ENCODE measurements at regions not wholly inside any gene's neighbourhood (a gene's known extent, or its start where the extent isn't known, plus 50 kb on each side); places are given as distances from the start of the nearest gene placed in this dataset.

DNA sequence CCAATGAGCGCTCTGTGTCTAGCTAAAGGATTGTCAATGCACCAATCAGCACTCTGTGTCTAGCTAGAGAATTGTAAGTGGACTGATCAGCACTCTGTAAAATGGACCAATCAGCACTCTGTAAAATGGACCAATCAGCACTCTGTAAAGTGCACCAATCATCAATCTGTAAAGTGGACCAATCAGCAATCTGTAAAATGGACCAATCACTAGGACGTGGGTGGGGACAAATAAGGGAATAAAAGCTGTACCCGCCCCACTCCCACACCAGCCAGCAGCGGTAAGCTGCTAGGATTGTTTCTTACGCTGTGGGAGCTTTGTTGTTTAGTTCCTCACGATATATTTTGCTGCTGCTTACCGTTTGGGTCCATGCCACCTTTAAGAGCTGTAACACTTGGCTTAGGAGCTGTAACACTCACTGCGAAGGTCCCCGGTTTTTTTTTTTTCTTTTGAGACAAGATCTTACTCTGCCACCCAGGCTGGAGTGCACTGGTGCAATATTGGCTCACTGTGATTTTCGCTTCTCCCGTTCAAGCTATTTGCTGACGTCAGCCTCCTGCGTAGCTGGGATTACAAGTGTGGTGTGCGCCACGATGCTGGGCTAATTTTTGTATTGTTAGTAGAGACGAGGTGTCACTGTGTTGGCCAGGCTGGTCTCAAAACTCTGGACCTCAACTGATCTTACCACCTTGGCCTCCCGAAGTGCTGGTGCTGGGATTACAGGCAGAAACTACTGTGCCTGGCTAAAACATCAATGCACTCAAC, 184.8 kb downstream of the PTPN20 start:
- no peak for DNase-seq
- no peaks in the 10 kb centered on the region for H3K36me3 Mint-ChIP-seq
- POLR2A ChIA-PET: no interaction called here
- intact Hi-C loops (cut with micrococcal nuclease): no loop called here
- no peaks in the 10 kb centered on the region for H3K9me3 Mint-ChIP-seq
- no peak overlapping the region for H3K4me3 Mint-ChIP-seq
- H3K27ac Mint-ChIP-seq: no peak overlapping the region
- CTCF ChIA-PET: no interaction called here
- no peaks in the 10 kb centered on the region for H3K4me1 Mint-ChIP-seq (ENCODE audit: low read depth)
- H3K27me3 Mint-ChIP-seq: no peaks in the 10 kb centered on the region

DNA sequence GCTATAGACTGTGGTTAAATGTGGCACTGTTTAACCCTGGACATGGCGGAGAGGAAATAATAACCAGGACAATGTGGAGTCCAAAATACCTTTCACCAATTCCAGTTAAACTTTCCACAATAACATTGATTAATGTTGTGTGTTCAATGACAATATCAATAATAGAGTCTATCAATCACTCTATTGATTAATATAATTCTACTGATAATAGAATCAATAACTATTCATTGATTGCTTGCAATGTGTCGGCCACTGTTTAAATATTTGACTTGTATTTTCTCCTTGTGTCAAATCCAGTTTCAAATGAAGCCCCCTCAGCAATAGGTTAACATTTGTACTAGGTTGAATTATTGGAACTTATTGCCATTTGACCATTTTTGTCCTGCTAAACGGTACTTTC, 187.0 kb downstream of the PTPN20 start:
- Mint-ChIP-seq H3K4me3 (no peak overlapping the region), H3K9me3 (no peaks in the 10 kb centered on the region), H3K27me3 (no peaks in the 10 kb centered on the region), H3K27ac (no peak overlapping the region), H3K36me3 (no peaks in the 10 kb centered on the region), H3K4me1 (ENCODE audit: low read depth) (no peaks in the 10 kb centered on the region)
- ChIA-PET CTCF (interaction anchor here (1.4 kb wide), 1 partner anchor 10 kb away, joined by 3 read pairs; no protein-coding TSS in a partner anchor), POLR2A (no interaction called here)
- intact Hi-C loops (cut with micrococcal nuclease): no loop called here
- DNase-seq: no peak

DNA sequence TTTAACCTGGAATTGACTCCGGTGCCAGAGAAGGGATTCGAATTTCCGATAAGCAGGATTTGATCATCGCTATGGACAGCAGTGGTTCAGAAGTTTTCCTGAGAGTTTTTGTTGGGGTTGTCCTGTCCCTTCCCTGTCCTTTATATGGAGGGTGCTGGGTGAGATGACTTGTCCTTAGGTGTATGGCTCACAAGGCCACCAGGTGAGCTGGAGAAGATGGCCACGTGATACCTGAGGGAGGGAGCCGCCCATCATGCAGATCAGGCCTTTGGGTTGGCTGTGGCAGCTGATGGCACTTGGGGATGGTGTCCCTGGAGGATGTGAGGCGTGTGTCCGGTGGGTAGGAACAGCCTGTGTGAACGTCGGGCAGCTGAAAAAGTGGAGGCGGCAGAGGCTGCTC, 187.7 kb downstream of the PTPN20 start:
- no peaks in the 10 kb centered on the region for H3K4me1 Mint-ChIP-seq (ENCODE audit: low read depth)
- ChIA-PET POLR2A (no interaction called here), CTCF (interaction anchor here (1.3 to 1.4 kb wide), 2 partner anchors 10 to 74 kb away, joined by 3 read pairs; no protein-coding TSS in a partner anchor)
- no peaks in the 10 kb centered on the region for H3K27me3 Mint-ChIP-seq
- no peak overlapping the region for H3K4me3 Mint-ChIP-seq
- no peak overlapping the region for H3K27ac Mint-ChIP-seq
- no peaks in the 10 kb centered on the region for H3K9me3 Mint-ChIP-seq
- no peaks in the 10 kb centered on the region for H3K36me3 Mint-ChIP-seq
- intact Hi-C loops (cut with micrococcal nuclease): no loop called here
- no peak for DNase-seq

DNA sequence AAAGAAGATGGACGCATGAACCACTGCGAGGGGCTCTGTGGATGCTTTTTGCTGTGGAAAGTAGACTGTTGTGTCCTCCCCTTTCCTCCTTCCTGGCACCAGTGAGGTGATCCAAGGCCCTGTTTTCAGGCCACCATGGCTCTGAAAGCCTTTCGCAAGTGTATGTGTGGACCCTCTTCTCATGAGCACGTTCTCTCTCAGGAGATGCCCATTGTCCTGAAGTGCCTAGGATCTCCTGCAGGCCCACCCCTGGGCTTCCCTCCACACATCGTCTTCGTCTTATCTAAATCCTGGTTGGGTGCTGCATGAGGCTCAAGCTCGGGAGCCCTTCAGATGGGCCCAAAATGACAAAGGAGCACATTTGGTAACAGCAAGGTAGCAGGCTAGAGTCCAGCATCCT, 188.2 kb downstream of the PTPN20 start:
- Mint-ChIP-seq H3K9me3 (no peaks in the 10 kb centered on the region), H3K4me3 (no peak overlapping the region), H3K36me3 (no peaks in the 10 kb centered on the region), H3K4me1 (ENCODE audit: low read depth) (no peaks in the 10 kb centered on the region), H3K27ac (no peak overlapping the region), H3K27me3 (no peaks in the 10 kb centered on the region)
- DNase-seq: no peak
- intact Hi-C loops (cut with micrococcal nuclease): no loop called here
- ChIA-PET CTCF (interaction anchor here (1.3 kb wide), 1 partner anchor 75 kb away, joined by 3 read pairs; no protein-coding TSS in a partner anchor), POLR2A (no interaction called here)

DNA sequence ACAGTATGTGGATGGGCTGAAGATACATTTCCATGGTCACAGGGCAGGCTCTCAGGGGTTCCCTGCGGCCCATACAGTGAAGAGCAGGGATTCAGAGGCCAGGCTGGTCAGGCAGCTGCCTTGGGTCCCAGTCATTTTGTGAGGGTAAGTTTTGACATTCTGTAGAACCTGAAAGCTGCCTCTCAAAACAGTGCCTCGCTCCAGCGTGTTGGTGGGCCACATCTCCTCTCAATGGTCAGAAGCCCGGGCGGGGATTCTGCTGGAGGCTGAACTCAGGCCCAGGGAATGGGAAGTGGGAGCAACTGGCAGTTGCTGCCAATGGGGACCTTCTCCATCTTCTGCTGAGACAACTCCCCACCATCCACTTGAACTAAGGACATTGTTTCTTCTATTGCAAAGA, 190.0 kb downstream of the PTPN20 start:
- no peaks in the 10 kb centered on the region for H3K9me3 Mint-ChIP-seq
- H3K4me1 Mint-ChIP-seq (ENCODE audit: low read depth): no peaks in the 10 kb centered on the region
- no peak overlapping the region for H3K27ac Mint-ChIP-seq

DNA sequence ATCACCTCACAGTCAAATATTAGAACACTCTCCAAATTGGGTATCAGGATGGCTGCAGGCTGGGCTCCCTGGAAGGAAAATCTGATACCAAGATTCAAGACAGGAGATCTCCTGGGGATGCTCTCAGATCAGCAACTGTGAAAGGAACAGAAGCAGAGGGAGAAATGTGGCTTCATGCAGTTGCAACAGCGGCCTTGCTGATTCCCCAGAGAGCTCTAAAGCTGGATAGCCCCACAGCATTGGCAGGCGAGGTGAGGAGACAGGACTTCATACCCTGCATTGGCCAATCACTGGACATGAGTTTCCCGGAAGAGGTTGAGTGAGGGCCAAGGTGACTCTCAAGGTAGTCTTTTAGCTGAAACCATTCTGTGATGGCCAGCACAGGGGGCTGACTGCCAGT, 190.6 kb downstream of the PTPN20 start:
- Mint-ChIP-seq H3K4me1 (ENCODE audit: low read depth) (no peaks in the 10 kb centered on the region), H3K27ac (no peak overlapping the region), H3K36me3 (no peaks in the 10 kb centered on the region), H3K27me3 (no peaks in the 10 kb centered on the region), H3K4me3 (no peak overlapping the region), H3K9me3 (no peaks in the 10 kb centered on the region)
- no peak for DNase-seq
- CTCF ChIA-PET: interaction anchor here (1.0 to 1.4 kb wide), 3 partner anchors 10 to 210 kb away, joined by 3 to 5 read pairs (median 3); no protein-coding TSS in a partner anchor
- intact Hi-C loops (cut with micrococcal nuclease): no loop called here
- POLR2A ChIA-PET: no interaction called here

More for the DNA sequence above, 190.0 kb downstream of the PTPN20 start:
- no peaks in the 10 kb centered on the region for H3K36me3 Mint-ChIP-seq
- POLR2A ChIA-PET: no interaction called here
- no peaks in the 10 kb centered on the region for H3K27me3 Mint-ChIP-seq
- DNase-seq: no peak
- H3K4me3 Mint-ChIP-seq: no peak overlapping the region
- intact Hi-C loops (cut with micrococcal nuclease): no loop called here
- CTCF ChIA-PET: interaction anchor here (1.0 to 1.4 kb wide), 2 partner anchors 11 to 211 kb away, joined by 3 to 5 read pairs; no protein-coding TSS in a partner anchor

DNA sequence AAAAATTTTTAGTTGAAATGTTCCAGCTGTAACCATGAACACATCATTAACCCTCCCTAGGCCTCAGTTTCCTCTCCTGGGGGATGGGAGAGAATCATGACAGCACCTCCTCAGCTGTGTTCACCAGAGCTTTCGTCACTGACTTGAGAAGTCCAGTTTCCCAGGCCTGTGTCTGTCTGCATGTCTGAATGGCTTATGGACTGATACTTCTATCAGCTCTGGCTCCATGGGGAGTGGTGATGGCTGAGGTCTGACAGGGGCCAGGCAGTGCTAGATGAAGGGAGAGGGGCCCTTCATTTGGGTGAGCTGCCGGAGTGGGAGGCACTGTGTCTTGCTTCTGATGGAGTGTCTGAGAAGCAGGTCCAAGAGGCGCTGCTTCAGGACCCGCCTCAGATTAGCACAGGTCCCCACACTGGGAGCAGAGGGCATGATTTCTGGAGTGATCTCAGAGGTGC, 192.9 kb downstream of the PTPN20 start:
- POLR2A ChIA-PET: no interaction called here
- CTCF ChIA-PET: interaction anchor here (0.9 kb wide), 1 partner anchor 57 kb away, joined by 3 read pairs; no protein-coding TSS in a partner anchor
- Mint-ChIP-seq H3K27ac (no peak overlapping the region), H3K27me3 (no peaks in the 10 kb centered on the region), H3K4me1 (ENCODE audit: low read depth) (no peaks in the 10 kb centered on the region), H3K4me3 (no peak overlapping the region), H3K36me3 (no peaks in the 10 kb centered on the region), H3K9me3 (no peaks in the 10 kb centered on the region)
- no peak for DNase-seq
- intact Hi-C loops (cut with micrococcal nuclease): no loop called here

DNA sequence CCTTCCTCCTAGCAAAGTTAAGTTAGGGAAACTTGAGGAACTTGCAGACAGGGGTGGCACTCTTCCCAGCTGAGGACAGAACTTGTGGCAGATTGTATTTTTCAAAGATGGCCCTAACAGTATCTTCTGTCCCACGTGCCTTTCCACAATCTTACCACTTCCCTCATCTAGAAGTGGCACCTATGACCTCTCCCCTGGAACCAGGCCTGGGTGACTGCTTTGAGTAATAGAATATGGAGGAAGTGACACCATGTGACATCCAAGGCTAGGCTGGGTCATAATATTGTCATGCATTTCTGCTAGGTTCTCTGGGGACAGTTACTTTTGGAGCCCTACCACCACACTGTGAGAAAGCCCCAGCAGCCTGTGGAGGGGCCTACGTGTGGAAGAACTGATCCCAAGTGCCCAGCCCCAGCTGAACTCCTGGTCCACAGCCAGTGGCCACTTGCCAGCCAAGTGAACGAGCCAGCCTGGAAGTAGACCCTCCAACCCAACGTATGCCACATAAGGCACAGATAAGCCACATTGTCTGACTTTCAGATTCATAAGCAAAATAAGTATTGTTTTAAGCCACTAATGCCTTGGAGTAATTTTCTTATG, 193.7 kb downstream of the PTPN20 start:
- POLR2A ChIA-PET: no interaction called here
- no peak overlapping the region for H3K27ac Mint-ChIP-seq
- H3K4me1 Mint-ChIP-seq (ENCODE audit: low read depth): no peaks in the 10 kb centered on the region
- intact Hi-C loops (cut with micrococcal nuclease): no loop called here
- H3K36me3 Mint-ChIP-seq: no peaks in the 10 kb centered on the region
- H3K4me3 Mint-ChIP-seq: no peak overlapping the region
- no peaks in the 10 kb centered on the region for H3K9me3 Mint-ChIP-seq
- no peak for DNase-seq
- H3K27me3 Mint-ChIP-seq: no peaks in the 10 kb centered on the region
- CTCF ChIA-PET: interaction anchor here (0.9 kb wide), 2 partner anchors 57 to 236 kb away, joined by 3 read pairs; no protein-coding TSS in a partner anchor

DNA sequence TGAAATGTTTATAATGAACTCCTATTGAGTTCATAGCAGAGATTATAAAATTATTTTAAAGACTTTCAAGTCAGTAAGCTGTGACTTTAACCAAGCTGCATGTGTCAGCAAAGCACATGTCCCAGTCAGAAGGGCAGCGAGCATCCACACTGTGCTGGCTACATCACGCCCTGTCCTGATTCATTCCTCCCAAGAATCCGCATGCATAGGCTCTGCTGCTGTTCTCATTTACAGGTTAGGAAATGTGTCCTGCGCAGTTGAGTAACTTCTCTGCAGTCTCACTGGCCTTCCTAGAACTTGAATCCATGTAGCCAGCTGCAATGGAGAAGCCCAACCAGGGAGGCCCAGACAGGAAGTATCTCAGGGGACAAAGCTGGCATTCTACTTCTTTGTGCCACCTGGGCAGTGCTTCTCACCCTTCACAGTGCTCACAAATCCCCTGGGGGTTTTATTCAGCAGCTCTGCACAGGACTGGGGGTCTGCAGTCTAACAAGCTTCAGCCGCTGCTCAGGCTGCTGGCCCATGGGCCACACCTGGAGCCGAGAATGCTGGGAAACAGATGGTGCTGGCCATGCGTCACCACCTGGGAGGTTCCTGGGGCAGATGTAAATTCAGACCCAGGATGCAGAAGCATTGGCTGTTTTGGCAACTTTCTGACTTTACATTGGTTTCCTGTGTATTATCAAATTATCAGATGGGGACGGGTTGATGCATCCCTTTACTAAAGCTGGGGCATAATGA, 192.8 kb upstream of the GDF10 start:
- no peaks in the 10 kb centered on the region for H3K9me3 Mint-ChIP-seq
- no peaks in the 10 kb centered on the region for H3K27me3 Mint-ChIP-seq
- peaks cover 7% of the 10 kb centered on the region for H3K4me1 Mint-ChIP-seq (ENCODE audit: low read depth)
- H3K27ac Mint-ChIP-seq: no peak overlapping the region
- no peaks in the 10 kb centered on the region for H3K36me3 Mint-ChIP-seq
- POLR2A ChIA-PET: no interaction called here
- CTCF ChIA-PET: interaction anchor here (1.0 to 1.3 kb wide), 2 partner anchors 61 to 82 kb away, joined by 3 to 4 read pairs; no protein-coding TSS in a partner anchor
- no peak for DNase-seq
- intact Hi-C loops (cut with micrococcal nuclease): no loop called here
- no peak overlapping the region for H3K4me3 Mint-ChIP-seq

DNA sequence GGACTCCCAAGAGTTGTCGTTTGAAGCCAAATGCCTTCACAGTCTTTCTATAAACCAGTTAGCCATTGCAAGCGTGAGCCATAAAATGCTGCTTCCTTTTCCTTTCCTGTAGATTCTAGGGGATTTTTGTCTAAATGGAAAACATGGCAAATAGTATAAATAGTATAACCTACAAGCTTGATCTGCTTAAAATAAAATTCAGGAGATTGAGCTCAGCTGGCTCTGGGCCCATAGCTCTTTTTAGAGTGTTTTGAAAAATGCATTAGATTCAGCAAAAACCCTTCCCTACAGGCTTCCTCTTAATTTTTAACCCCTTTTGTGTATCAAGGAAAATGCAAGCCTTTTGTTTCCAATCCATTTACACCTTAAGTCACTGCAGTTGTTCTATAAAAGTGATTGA, 190.1 kb upstream of the GDF10 start:
- ChIA-PET POLR2A (no interaction called here), CTCF (no interaction called here)
- Mint-ChIP-seq H3K9me3 (no peaks in the 10 kb centered on the region), H3K27me3 (no peaks in the 10 kb centered on the region), H3K36me3 (no peaks in the 10 kb centered on the region), H3K4me1 (ENCODE audit: low read depth) (peaks cover 7% of the 10 kb centered on the region), H3K27ac (no peak overlapping the region), H3K4me3 (no peak overlapping the region)
- DNase-seq: no peak
- intact Hi-C loops (cut with micrococcal nuclease): no loop called here

DNA sequence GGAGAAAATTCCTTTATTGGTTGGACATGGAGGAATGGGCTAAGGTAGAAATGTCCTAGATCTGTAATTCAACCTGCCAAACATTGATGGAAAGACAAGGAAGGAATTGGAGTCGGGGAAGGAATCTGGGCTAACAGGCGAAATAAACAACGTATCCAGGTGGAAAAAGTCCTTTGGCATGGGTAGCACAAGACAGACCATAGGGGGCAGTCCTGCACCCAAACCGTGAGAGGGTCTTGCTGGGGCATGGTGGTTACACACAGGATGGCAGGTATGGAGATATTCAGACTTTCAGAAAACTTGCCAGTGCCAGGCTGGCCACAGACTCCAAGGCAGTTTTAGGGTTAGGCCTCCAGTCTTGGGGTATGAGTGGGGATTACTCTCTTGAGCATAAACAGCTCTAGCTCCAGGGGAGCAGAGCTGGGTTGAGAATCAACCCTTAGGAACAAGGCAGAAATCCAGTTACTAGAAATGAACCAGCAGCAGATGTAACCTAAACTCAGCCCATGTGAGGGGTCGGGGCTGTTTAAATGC, 188.6 kb upstream of the GDF10 start:
- Mint-ChIP-seq H3K4me1 (ENCODE audit: low read depth) (peaks cover 7% of the 10 kb centered on the region), H3K27me3 (no peaks in the 10 kb centered on the region), H3K4me3 (no peak overlapping the region), H3K36me3 (no peaks in the 10 kb centered on the region), H3K9me3 (no peaks in the 10 kb centered on the region), H3K27ac (no peak overlapping the region)
- CTCF ChIA-PET: interaction anchor here (1.2 kb wide), 1 partner anchor 10 kb away, joined by 3 read pairs; no protein-coding TSS in a partner anchor
- DNase-seq: no peak
- POLR2A ChIA-PET: no interaction called here
- intact Hi-C loops (cut with micrococcal nuclease): no loop called here

DNA sequence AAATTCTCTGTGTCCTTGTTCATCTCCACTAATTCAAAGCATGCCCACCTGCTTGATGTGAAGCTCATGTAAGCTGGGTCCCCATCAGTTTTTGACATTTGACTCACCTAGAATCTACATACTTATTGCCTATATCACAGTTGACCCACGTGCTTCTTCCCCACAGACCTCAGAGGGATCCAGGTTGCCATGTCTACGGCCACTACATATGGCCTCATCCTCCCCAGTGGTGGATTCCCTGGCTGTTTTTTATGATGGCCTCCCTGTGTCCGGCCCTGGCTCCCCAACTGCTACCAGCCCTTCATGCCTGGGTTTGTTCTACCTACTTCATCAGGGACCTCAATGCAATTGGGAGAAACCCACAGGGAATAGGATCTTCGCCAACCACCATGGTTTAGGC, 187.4 kb upstream of the GDF10 start:
- no peak for DNase-seq
- intact Hi-C loops (cut with micrococcal nuclease): no loop called here
- H3K9me3 Mint-ChIP-seq: no peaks in the 10 kb centered on the region
- no peak overlapping the region for H3K4me3 Mint-ChIP-seq
- peaks cover 7% of the 10 kb centered on the region for H3K4me1 Mint-ChIP-seq (ENCODE audit: low read depth)
- H3K27me3 Mint-ChIP-seq: no peaks in the 10 kb centered on the region
- no peaks in the 10 kb centered on the region for H3K36me3 Mint-ChIP-seq
- no peak overlapping the region for H3K27ac Mint-ChIP-seq
- CTCF ChIA-PET: interaction anchor here (1.2 kb wide), 1 partner anchor 11 kb away, joined by 3 read pairs; no protein-coding TSS in a partner anchor
- POLR2A ChIA-PET: no interaction called here

Measured in activated CD4-positive, alpha-beta memory T cell treated with anti-CD3 and anti-CD28 coated beads for 36 hours (primary cell).